Spleen (tissue), 11 donors: ENCODE measurements at regions not wholly inside any gene's neighbourhood (a gene's known extent, or its start where the extent isn't known, plus 50 kb on each side); places are given as distances from the start of the nearest gene placed in this dataset.

Source experiments
- DNase-seq: peaks from one replicate; pipeline ENCODE4 v3.0.0-alpha.2; 2020
- H3K27ac ChIP-seq, 8 donors: fragments of 200-600 bp; sonication (generic) in 7 of 8; 1 replicate in 4 of 8; 2 replicates in 4 of 8; pipeline versions ENCODE4 v1.5.0 to v1.8.0; 2016 to 2021; ENCODE audit warnings: inconsistent platforms in 4 of 8, mild to moderate bottlenecking in 4 of 8, moderate library complexity in 1 of 8
- H3K27me3 ChIP-seq, 7 donors: fragments of 200-600 bp; sonication (generic) in 6 of 7; replicated peaks in 1 of 7; 1 replicate in 4 of 7; 2 replicates in 3 of 7; pipeline versions ENCODE4 v1.5.0 to v1.8.0; 2016 to 2021; ENCODE audit warnings: inconsistent platforms in 3 of 7, mild to moderate bottlenecking in 1 of 7
- H3K36me3 ChIP-seq, 6 donors: fragments of 200-600 bp; sonication (generic) in 5 of 6; 1 replicate in 4 of 6; 2 replicates in 2 of 6; pipeline versions ENCODE4 v1.5.0 to v1.8.0; 2016 to 2021; ENCODE audit warnings: inconsistent platforms in 2 of 6
- H3K4me1 ChIP-seq, 6 donors: fragments of 200-600 bp; sonication (generic) in 5 of 6; 1 replicate in 3 of 6; 2 replicates in 3 of 6; pipeline versions ENCODE4 v1.5.0 to v1.8.0; 2016 to 2021; ENCODE audit warnings: inconsistent platforms in 3 of 6
- H3K4me3 ChIP-seq, 8 donors: fragments of 200-600 bp; sonication (generic) in 7 of 8; 1 replicate in 4 of 8; 2 replicates in 4 of 8; pipeline versions ENCODE4 v1.5.0 to v1.8.0; 2016 to 2021; ENCODE audit warnings: inconsistent platforms in 4 of 8, mild to moderate bottlenecking in 4 of 8, moderate library complexity in 2 of 8
- H3K9me3 ChIP-seq, 8 donors: fragments of 200-600 bp; sonication (generic) in 7 of 8; 1 replicate in 4 of 8; 2 replicates in 4 of 8; pipeline versions ENCODE4 v1.5.0 to v1.8.0; 2016 to 2021; ENCODE audit warnings: inconsistent platforms in 4 of 8
- POLR2A ChIP-seq, 3 donors: fragments of 450-650 bp; IDR thresholded peaks; one replicate each; pipeline ENCODE4 v1.5.1; 2017; ENCODE audit warnings: antibody characterized with exemption in 3 of 3, mild to moderate bottlenecking in 1 of 3
- POLR2AphosphoS5 ChIP-seq, 3 donors: sonication (generic); formaldehyde crosslinking; IDR thresholded peaks; one replicate each; pipeline ENCODE4 v1.5.1; 2017; ENCODE audit warnings: antibody characterized with exemption in 3 of 3
- WGBS, 5 donors: extraction: QIAGEN DNeasy Blood & Tissue Kit in 3 of 5; methylation state at CpG; one replicate each; pipeline versions ENCODE4 v1.1.5 to v1.1.7; 2013 to 2018; 5-methylcytosine and 5-hydroxymethylcytosine counted together
- intact Hi-C: fragments of 100-400 bp; cut with DNase I; formaldehyde crosslinking; loops from one replicate; pipeline ENCODE4 v1.15.0; 2023; ENCODE audit warnings: low total_unique reads
- TF ChIP-seq, protein P1 (sequence below), 11 experiments: fragments of 200-600 bp in 7 of 11; fragments of 450-650 bp in 4 of 11; sonication (generic) in 4 of 11; IDR thresholded peaks in 8 of 11; conservative IDR thresholded peaks in 3 of 11; 1 replicate in 7 of 11; 2 replicates in 4 of 11; pipeline versions ENCODE4 v1.4.0 to v1.8.0; 2016 to 2021; ENCODE audit warnings: antibody characterized with exemption in 11 of 11, inconsistent platforms in 4 of 11, mild to moderate bottlenecking in 1 of 11
- donor health status: healthy with polysubstance abuse.
- donor health status: DM: no; HTN: no; CAD: no; lungs with moderate emphysema.
- donor health status: DM: no; HTN: no; CAD: no.
- donor health status: Bipolar disorder and iron deficiency.
- donor health status: healthy.
- donor health status: DM: no; HTN: no; CAD: no.
- donor health status: DM: yes; HTN: yes; CAD: no.

GRCh38 chr5:171599957-171600612 lies 180.6 kb downstream of the FGF18 start:
- no peaks in the 10 kb centered on the region for H3K9me3 ChIP-seq
- H3K27ac ChIP-seq = peak overlapping the region in 1 of 8 donors; percentile 84
- H3K4me1 ChIP-seq = peaks cover 0 to 18% (median 2%) of the 10 kb centered on the region in 6 donors
- no peak overlapping the region for H3K4me3 ChIP-seq
- H3K36me3 ChIP-seq = no peaks in the 10 kb centered on the region
- intact Hi-C loops = no loop called here
- DNase-seq = no peak
- peaks cover 0 to 53% (median 0%) of the 10 kb centered on the region in 7 donors for H3K27me3 ChIP-seq
- TF ChIP-seq, protein P1, sequence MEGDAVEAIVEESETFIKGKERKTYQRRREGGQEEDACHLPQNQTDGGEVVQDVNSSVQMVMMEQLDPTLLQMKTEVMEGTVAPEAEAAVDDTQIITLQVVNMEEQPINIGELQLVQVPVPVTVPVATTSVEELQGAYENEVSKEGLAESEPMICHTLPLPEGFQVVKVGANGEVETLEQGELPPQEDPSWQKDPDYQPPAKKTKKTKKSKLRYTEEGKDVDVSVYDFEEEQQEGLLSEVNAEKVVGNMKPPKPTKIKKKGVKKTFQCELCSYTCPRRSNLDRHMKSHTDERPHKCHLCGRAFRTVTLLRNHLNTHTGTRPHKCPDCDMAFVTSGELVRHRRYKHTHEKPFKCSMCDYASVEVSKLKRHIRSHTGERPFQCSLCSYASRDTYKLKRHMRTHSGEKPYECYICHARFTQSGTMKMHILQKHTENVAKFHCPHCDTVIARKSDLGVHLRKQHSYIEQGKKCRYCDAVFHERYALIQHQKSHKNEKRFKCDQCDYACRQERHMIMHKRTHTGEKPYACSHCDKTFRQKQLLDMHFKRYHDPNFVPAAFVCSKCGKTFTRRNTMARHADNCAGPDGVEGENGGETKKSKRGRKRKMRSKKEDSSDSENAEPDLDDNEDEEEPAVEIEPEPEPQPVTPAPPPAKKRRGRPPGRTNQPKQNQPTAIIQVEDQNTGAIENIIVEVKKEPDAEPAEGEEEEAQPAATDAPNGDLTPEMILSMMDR (IDR thresholded peaks at IDR 0.05 in 8 of 11, conservative IDR thresholded peaks at IDR 0.05 in 3 of 11) = no peak
- TF ChIP-seq POLR2A (IDR thresholded peaks at IDR 0.05) = no peak
- TF ChIP-seq POLR2AphosphoS5 (IDR thresholded peaks at IDR 0.05) = no peak
- whole genome bisulfite sequencing, 5 donors = 79 to 90% (median 86%) methylated on average over 7 of the region's 7 CpGs

DNA sequence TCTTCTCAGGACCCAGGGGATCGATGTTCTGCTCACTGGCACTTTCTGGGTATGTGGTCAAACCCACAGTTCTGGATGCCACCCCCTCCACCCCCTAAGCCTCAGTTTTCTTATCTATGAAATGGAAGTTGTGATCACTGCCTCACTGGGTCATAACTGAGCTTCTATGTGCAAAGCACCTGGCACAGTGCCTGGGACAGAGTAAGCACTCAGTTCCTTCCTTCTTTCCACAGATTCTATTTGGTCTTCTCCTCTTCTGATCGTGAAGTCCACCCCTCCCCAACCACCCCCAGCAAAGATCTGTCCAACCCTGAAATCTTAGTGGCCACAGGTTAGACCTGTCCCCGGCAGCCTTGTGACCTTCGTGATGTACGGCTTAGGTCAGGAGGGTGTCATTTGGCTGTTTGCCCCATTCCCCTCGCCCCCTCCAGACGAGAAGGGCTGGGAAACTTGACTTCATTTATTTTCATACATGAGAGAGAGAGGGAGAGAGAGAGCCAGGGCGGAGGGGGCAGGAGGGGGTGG lies 181.4 kb downstream of the FGF18 start:
- Histone ChIP-seq H3K4me1 (peaks cover 0 to 18% (median 2%) of the 10 kb centered on the region in 6 donors), H3K9me3 (peaks cover 0 to under 1% (median 0%) of the 10 kb centered on the region in 8 donors), H3K4me3 (peak overlapping the region in 1 of 8 donors; percentile 24), H3K27me3 (peaks cover 0 to 53% (median 0%) of the 10 kb centered on the region in 7 donors), H3K27ac (peak overlapping the region in 7 of 8 donors; percentile 20 to 84 (median 40)), H3K36me3 (no peaks in the 10 kb centered on the region)
- TF ChIP-seq POLR2A (IDR thresholded peaks at IDR 0.05) (no peak), POLR2AphosphoS5 (IDR thresholded peaks at IDR 0.05) (no peak)
- TF ChIP-seq, protein P1 (IDR thresholded peaks at IDR 0.05 in 8 of 11, conservative IDR thresholded peaks at IDR 0.05 in 3 of 11) = no peak
- DNase-seq = no peak
- intact Hi-C loops = no loop called here
- 5 to 8% (median 6%) methylated on average over 8 of the region's 8 CpGs for WGBS, 5 donors

GRCh38 chr5:171601266-171601881 lies 181.9 kb downstream of the FGF18 start:
- H3K4me1 ChIP-seq = peaks cover 0 to 18% (median 2%) of the 10 kb centered on the region in 6 donors
- peaks cover 0 to 50% (median 0%) of the 10 kb centered on the region in 7 donors for H3K27me3 ChIP-seq
- intact Hi-C loops = no loop called here
- peak overlapping the region in 7 of 8 donors; percentile 20 to 84 (median 40) for H3K27ac ChIP-seq
- H3K36me3 ChIP-seq = no peaks in the 10 kb centered on the region
- TF ChIP-seq POLR2AphosphoS5 (IDR thresholded peaks at IDR 0.05) (no peak), POLR2A (IDR thresholded peaks at IDR 0.05) (no peak)
- TF ChIP-seq, protein P1 (IDR thresholded peaks at IDR 0.05 in 8 of 11, conservative IDR thresholded peaks at IDR 0.05 in 3 of 11) = no peak
- WGBS, 5 donors = 19 to 29% (median 22%) methylated on average over 9 of the region's 9 CpGs
- H3K9me3 ChIP-seq = peaks cover 0 to 7% (median 4%) of the 10 kb centered on the region in 8 donors
- H3K4me3 ChIP-seq = peak overlapping the region in 1 of 8 donors; percentile 24
- no peak for DNase-seq

DNA sequence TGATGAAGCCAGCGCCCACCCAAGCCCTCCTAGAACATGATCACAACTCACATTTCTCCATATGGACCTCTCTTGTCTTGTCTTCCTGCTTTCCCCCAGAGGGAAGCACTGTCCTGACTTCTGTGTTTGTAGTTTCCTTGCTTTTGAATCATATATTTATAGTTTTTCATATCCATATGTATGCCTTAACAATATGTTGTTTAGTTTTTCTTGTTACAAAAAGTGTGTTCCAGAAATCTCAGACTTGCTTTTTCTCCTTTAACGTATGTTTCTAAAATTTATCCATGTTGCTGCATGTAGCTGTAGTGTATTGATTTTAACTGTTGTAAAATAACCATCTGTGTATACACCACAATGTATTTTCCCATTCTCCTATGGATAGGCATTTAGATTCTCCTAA lies 182.0 kb upstream of the SMIM23 start:
- H3K4me1 ChIP-seq = peaks cover 0 to 18% (median 2%) of the 10 kb centered on the region in 6 donors
- intact Hi-C loops = no loop called here
- 86 to 94% (median 90%) methylated on average over 2 of the region's 2 CpGs for WGBS, 5 donors
- TF ChIP-seq POLR2A (IDR thresholded peaks at IDR 0.05) (no peak), POLR2AphosphoS5 (IDR thresholded peaks at IDR 0.05) (no peak)
- TF ChIP-seq, protein P1 (IDR thresholded peaks at IDR 0.05 in 8 of 11, conservative IDR thresholded peaks at IDR 0.05 in 3 of 11) = no peak
- peaks cover 0 to 32% (median 0%) of the 10 kb centered on the region in 7 donors for H3K27me3 ChIP-seq
- no peak for DNase-seq
- H3K36me3 ChIP-seq = no peaks in the 10 kb centered on the region
- no peak overlapping the region for H3K4me3 ChIP-seq
- H3K9me3 ChIP-seq = peaks cover 0 to 26% (median 15%) of the 10 kb centered on the region in 8 donors
- no peak overlapping the region for H3K27ac ChIP-seq
